Natural killer cell (primary cell): ENCODE measurements at regions not wholly inside any gene's neighbourhood (a gene's known extent, or its start where the extent isn't known, plus 50 kb on each side); places are given as distances from the start of the nearest gene placed in this dataset.

ENCODE experiments used
- ATAC-seq, 3 donors: fragments of 150-1000 bp in 2 of 3; fragments of 200-7000 bp in 1 of 3; cut with Tn5 transposase; 1 replicate in 1 of 3; 2 replicates in 2 of 3; pipeline ENCODE4 v1.10.0; 2021; ENCODE audit warnings: mild to moderate bottlenecking in 2 of 3, moderate library complexity in 2 of 3
- DNase-seq, 2 donors: peaks; one replicate each; pipeline versions ENCODE4 v3.0.0 to v3.0.0-alpha.2; 2013 to 2021; ENCODE audit warnings: mixed read lengths in 1 of 2
- H3K27ac ChIP-seq: one replicate; pipeline ENCODE4 v1.5.1; 2013; ENCODE audit warnings: mild to moderate bottlenecking, low read length
- H3K27me3 ChIP-seq: one replicate; pipeline ENCODE4 v1.6.1; 2013; ENCODE audit warnings: low read length; ENCODE audit not compliant: control insufficient read depth, insufficient read depth
- H3K36me3 ChIP-seq: one replicate; pipeline ENCODE4 v1.6.1; 2013; ENCODE audit warnings: low read length; ENCODE audit not compliant: control insufficient read depth, insufficient read depth
- H3K4me1 ChIP-seq: one replicate; pipeline ENCODE4 v1.6.1; 2013; ENCODE audit warnings: low read length; ENCODE audit not compliant: control insufficient read depth, insufficient read depth
- H3K4me3 ChIP-seq: one replicate; pipeline ENCODE4 v1.5.1; 2013; ENCODE audit warnings: low read length
- H3K9me3 ChIP-seq: one replicate; pipeline ENCODE4 v1.6.1; 2013; ENCODE audit warnings: low read length; ENCODE audit not compliant: control insufficient read depth, insufficient read depth
- H3K27ac Mint-ChIP-seq, 2 donors: one replicate each; pipeline ENCODE4 v1.8.0; 2022; ENCODE audit warnings: mild to moderate bottlenecking in 2 of 2, mixed read lengths in 2 of 2, moderate library complexity in 1 of 2
- H3K27me3 Mint-ChIP-seq, 2 donors: one replicate each; pipeline ENCODE4 v1.8.0; 2022; ENCODE audit warnings: low read depth in 2 of 2, mixed read lengths in 2 of 2
- H3K36me3 Mint-ChIP-seq: one replicate; pipeline ENCODE4 v1.8.0; 2022; ENCODE audit warnings: mixed read lengths
- H3K4me1 Mint-ChIP-seq, 2 donors: one replicate each; pipeline ENCODE4 v1.8.0; 2022; ENCODE audit warnings: mixed read lengths in 2 of 2
- H3K4me3 Mint-ChIP-seq: one replicate; pipeline ENCODE4 v1.8.0; 2022; ENCODE audit warnings: mild to moderate bottlenecking, moderate library complexity, mixed read lengths
- H3K9me3 Mint-ChIP-seq, 2 donors: one replicate each; pipeline ENCODE4 v1.8.0; 2022; ENCODE audit warnings: mixed read lengths in 2 of 2
- WGBS: methylation state at CpG from one replicate; pipeline ENCODE4 v1.1.7; 2013; ENCODE audit warnings: missing lambda C conversion rate; ENCODE audit not compliant: insufficient coverage; 5-methylcytosine and 5-hydroxymethylcytosine counted together
- intact Hi-C: fragments of 100-400 bp; cut with micrococcal nuclease; formaldehyde crosslinking; loops from one replicate; pipeline ENCODE4 v1.14.2; 2022
- TF ChIP-seq, protein P1 (sequence below): fragments of 200-600 bp; IDR thresholded peaks from one replicate; pipeline ENCODE4 v1.8.0; 2022; ENCODE audit warnings: antibody characterized with exemption

DNA sequence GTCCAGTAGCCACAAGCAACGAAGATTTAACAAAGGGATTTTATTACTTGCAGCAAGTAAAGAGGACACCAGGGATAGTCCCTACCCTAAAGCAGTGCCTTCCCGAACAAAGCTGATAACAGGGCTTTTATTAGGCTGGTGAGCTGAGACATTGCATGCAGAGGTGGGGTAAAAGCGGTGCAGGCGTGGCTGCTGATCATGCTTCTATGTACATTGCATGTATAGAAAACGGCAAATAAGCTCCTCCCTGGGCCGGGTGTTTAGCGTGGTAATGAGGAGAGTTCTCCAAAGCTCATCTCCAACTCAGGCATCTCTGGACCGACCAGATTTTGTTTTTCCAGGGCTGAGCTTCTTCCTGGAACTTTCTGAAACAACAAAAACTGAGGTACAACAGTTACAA is 83.5 kb upstream of the CDH4 start:
- no peak for DNase-seq

DNA sequence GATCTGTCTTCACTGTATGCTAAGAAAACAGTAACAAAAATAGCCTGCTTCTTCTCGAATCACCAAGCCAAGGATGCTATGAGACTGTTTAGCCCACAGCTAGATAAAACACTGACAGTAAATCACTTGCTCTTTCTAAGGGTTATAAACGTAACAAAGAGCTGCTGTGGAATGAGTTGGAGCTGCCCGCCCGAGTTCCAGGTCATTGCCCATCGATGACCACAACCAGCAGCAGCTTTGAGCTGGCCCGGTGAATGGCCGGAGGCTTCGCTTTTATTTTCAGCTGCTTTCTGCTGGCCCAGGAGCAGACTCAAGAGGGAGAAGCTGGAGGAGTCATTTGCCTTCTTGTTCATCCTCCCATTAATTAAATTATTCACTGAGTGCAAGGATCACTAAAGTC is 82.2 kb upstream of the CDH4 start:
- no peak for DNase-seq
- Histone ChIP-seq H3K9me3 (no peaks in the 10 kb centered on the region), H3K27me3 (no peaks in the 10 kb centered on the region), H3K36me3 (no peaks in the 10 kb centered on the region), H3K4me1 (no peaks in the 10 kb centered on the region), H3K4me3 (no peak overlapping the region), H3K27ac (no peak overlapping the region)
- WGBS, result 68% methylated on average over 8 of the region's 8 CpGs
- no peak overlapping the region for H3K27ac Mint-ChIP-seq
- H3K36me3 Mint-ChIP-seq, result no peaks in the 10 kb centered on the region
- H3K9me3 Mint-ChIP-seq, result no peaks in the 10 kb centered on the region
- intact Hi-C loops, result no loop called here
- no peak overlapping the region for H3K4me3 Mint-ChIP-seq
- peaks cover 7 to 19% of the 10 kb centered on the region in 2 donors for H3K27me3 Mint-ChIP-seq
- no peaks in the 10 kb centered on the region for H3K4me1 Mint-ChIP-seq
- TF ChIP-seq, protein P1, sequence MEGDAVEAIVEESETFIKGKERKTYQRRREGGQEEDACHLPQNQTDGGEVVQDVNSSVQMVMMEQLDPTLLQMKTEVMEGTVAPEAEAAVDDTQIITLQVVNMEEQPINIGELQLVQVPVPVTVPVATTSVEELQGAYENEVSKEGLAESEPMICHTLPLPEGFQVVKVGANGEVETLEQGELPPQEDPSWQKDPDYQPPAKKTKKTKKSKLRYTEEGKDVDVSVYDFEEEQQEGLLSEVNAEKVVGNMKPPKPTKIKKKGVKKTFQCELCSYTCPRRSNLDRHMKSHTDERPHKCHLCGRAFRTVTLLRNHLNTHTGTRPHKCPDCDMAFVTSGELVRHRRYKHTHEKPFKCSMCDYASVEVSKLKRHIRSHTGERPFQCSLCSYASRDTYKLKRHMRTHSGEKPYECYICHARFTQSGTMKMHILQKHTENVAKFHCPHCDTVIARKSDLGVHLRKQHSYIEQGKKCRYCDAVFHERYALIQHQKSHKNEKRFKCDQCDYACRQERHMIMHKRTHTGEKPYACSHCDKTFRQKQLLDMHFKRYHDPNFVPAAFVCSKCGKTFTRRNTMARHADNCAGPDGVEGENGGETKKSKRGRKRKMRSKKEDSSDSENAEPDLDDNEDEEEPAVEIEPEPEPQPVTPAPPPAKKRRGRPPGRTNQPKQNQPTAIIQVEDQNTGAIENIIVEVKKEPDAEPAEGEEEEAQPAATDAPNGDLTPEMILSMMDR, result no peak
- no peak for ATAC-seq

More for the DNA sequence above, 83.5 kb upstream of the CDH4 start:
- Histone ChIP-seq H3K36me3 (no peaks in the 10 kb centered on the region), H3K9me3 (no peaks in the 10 kb centered on the region), H3K27me3 (no peaks in the 10 kb centered on the region), H3K4me1 (no peaks in the 10 kb centered on the region), H3K4me3 (no peak overlapping the region), H3K27ac (no peak overlapping the region)
- TF ChIP-seq, protein P1, result no peak
- Mint-ChIP-seq H3K27me3 (peaks cover 7 to 24% of the 10 kb centered on the region in 2 donors), H3K27ac (no peak overlapping the region), H3K4me1 (no peaks in the 10 kb centered on the region), H3K4me3 (no peak overlapping the region), H3K36me3 (no peaks in the 10 kb centered on the region), H3K9me3 (no peaks in the 10 kb centered on the region)
- WGBS, result 79% methylated on average over 8 of the region's 8 CpGs
- intact Hi-C loops, result no loop called here
- ATAC-seq, result no peak

DNA sequence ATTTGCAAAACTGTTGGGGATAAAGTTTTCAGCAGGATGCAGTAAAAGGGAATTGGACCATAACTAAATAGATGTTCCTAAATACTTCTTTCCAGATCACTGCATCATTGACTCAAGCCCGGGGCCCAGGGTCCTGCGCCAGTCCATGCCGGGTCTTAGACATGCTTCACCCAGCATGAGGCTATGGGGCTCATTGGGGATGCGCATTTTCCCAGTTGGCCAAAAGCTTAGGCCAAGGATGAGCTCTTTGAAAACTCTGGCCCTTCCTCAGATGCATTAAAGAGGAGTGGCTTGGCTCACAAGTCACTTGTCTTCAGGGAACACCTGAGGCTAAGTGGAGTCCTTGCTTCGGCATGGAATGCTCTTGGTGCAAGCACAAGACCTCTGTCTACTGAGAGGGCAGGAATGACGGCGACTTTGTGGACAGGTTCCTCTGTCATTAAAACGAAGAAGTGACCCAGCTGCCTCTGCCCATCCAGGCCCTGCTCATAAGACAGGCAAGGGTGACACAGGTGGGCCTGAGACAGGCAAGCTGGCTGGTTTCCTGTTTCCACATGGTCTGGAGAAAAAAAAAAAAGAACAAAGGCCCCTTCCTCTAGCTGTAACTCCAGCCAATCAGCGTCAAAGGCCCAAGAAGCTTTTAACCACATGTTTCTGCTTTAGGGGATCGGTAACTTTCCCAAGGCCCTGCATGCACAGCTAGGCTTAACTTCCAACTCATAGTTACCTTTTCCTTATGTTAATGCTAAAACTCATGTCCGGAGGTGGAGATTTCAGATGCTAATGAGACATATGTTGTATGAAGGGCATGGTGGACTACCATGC is 81.4 kb upstream of the CDH4 start:
- ATAC-seq, result no peak
- WGBS, result 56% methylated on average over 10 of the region's 11 CpGs
- Histone ChIP-seq H3K27ac (no peak overlapping the region), H3K4me1 (no peaks in the 10 kb centered on the region), H3K9me3 (no peaks in the 10 kb centered on the region), H3K27me3 (no peaks in the 10 kb centered on the region), H3K36me3 (no peaks in the 10 kb centered on the region), H3K4me3 (no peak overlapping the region)
- Mint-ChIP-seq H3K27me3 (peaks cover 7 to 19% of the 10 kb centered on the region in 2 donors), H3K9me3 (no peaks in the 10 kb centered on the region), H3K4me1 (no peaks in the 10 kb centered on the region), H3K36me3 (no peaks in the 10 kb centered on the region), H3K27ac (no peak overlapping the region), H3K4me3 (no peak overlapping the region)
- intact Hi-C loops, result no loop called here
- DNase-seq, result no peak
- TF ChIP-seq, protein P1, result no peak

DNA sequence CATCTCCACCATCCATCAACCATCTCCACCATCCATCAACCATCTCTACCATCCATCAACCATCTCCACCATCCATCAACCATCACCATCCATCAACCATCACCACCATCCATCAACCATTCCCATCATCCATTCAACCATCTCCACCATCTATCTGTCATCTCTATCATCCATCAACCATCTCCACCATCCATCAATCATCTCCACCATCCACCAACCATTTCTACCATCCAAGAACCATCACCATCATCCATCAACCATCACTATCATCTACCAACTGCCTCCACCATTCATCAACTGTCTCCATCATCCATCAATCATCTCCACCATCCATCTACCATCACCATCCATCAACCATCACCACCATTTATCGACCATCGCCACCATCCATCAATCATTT is 78.8 kb upstream of the CDH4 start:
- intact Hi-C loops, result no loop called here
- Histone ChIP-seq H3K9me3 (no peaks in the 10 kb centered on the region), H3K4me1 (no peaks in the 10 kb centered on the region), H3K36me3 (no peaks in the 10 kb centered on the region), H3K4me3 (no peak overlapping the region), H3K27ac (no peak overlapping the region), H3K27me3 (no peaks in the 10 kb centered on the region)
- H3K4me3 Mint-ChIP-seq, result no peak overlapping the region
- H3K27ac Mint-ChIP-seq, result no peak overlapping the region
- WGBS, result 98% methylated on average over 2 of the region's 2 CpGs
- ATAC-seq (no peak), DNase-seq (no peak)
- TF ChIP-seq, protein P1, result no peak
- H3K4me1 Mint-ChIP-seq, result no peaks in the 10 kb centered on the region
- no peaks in the 10 kb centered on the region for H3K9me3 Mint-ChIP-seq
- H3K36me3 Mint-ChIP-seq, result no peaks in the 10 kb centered on the region
- peaks cover 2 to 5% of the 10 kb centered on the region in 2 donors for H3K27me3 Mint-ChIP-seq
